ENCODE measurements at regions not wholly inside any gene's neighbourhood (a gene's known extent, or its start where the extent isn't known, plus 50 kb on each side); places are given as distances from the start of the nearest gene placed in this dataset.

- intact Hi-C loops (cut with micrococcal nuclease), result no loop called here
- DNase-seq (ENCODE audit: low read depth, low spot score), result no peak
- ChIA-PET CTCF (interaction anchor here (1.2 kb wide), 1 partner anchor 12 kb away, joined by 3 read pairs; no protein-coding TSS in a partner anchor), POLR2A (no interaction called here), RAD21 (ENCODE audit: low non-redundant PET in 1 of 2, low total read pairs in 2 of 2, uncharacterized antibody in 2 of 2, unreplicated experiment in 2 of 2) (no interaction called here)
- Histone ChIP-seq H3K9me2 (ENCODE audit: insufficient read depth) (no peaks in the 10 kb centered on the region), H3K27ac (ENCODE audit: low read depth, low read length) (no peak overlapping the region), H3K9me3 (ENCODE audit: control insufficient read depth in 1 of 2, insufficient read depth in 1 of 2, low read depth in 1 of 2, low read length in 2 of 2) (no peaks in the 10 kb centered on the region), H3K9ac (ENCODE audit: low read length) (no peak overlapping the region), H4K20me1 (ENCODE audit: insufficient read depth) (no peaks in the 10 kb centered on the region), H3K4me1 (ENCODE audit: control insufficient read depth in 1 of 2, insufficient read depth in 2 of 2, low read length in 2 of 2) (no peaks in the 10 kb centered on the region), H3K4me2 (ENCODE audit: low read length) (no peak overlapping the region), H3K36me3 (ENCODE audit: control insufficient read depth in 1 of 2, insufficient read depth in 2 of 2, low read length in 2 of 2) (no peaks in the 10 kb centered on the region), H3K79me2 (ENCODE audit: insufficient read depth, low read length) (no peaks in the 10 kb centered on the region), H3K27me3 (ENCODE audit: insufficient read depth, low read length) (peaks cover 6% of the 10 kb centered on the region; the same call in 1 of the 2 replicates), H3K4me3 (replicated peaks in 1 of 2; ENCODE audit: low read depth in 1 of 2, low read length in 2 of 2) (no peak overlapping the region), H2AFZ (ENCODE audit: low read depth, low read length, poor library complexity, severe bottlenecking) (no peak overlapping the region)
- BruUV-seq (replicated peaks), result no TSS peak
- no peak for TF ChIP-seq YY1 (IDR thresholded peaks at IDR 0.05; ENCODE audit: extremely low read depth, insufficient replicate concordance, low read depth, low read length)
- no peak for TF ChIP-seq POLR2A (IDR thresholded peaks at IDR 0.05; ENCODE audit: borderline replicate concordance, extremely low read depth, insufficient read depth, insufficient read length)
- no peak for TF ChIP-seq SRF (IDR thresholded peaks at IDR 0.05; ENCODE audit: low read depth)
- TF ChIP-seq FOSL1 (IDR thresholded peaks at IDR 0.05; ENCODE audit: low read depth), result no peak
- no peak for TF ChIP-seq CEBPB (IDR thresholded peaks at IDR 0.05; ENCODE audit: low read depth)
- TF ChIP-seq TCF7L2 (IDR thresholded peaks at IDR 0.05; ENCODE audit: borderline replicate concordance, extremely low read depth, insufficient read depth, insufficient read length), result no peak
- no peak for TF ChIP-seq EZH2phosphoT487 (IDR thresholded peaks at IDR 0.05; ENCODE audit: borderline replicate concordance)
- no peak for TF ChIP-seq JUND (IDR thresholded peaks at IDR 0.05)
- TF ChIP-seq ZBTB33 (IDR thresholded peaks at IDR 0.05; ENCODE audit: extremely low read depth, insufficient replicate concordance, low read length), result no peak
- TF ChIP-seq CBX3 (IDR thresholded peaks at IDR 0.05; ENCODE audit: low read depth), result no peak
- no peak for TF ChIP-seq ELF1 (IDR thresholded peaks at IDR 0.05; ENCODE audit: borderline replicate concordance, low read depth)
- ATAC-seq, result no peak
These were observed 133.1 kb upstream of the PRSS1 start for GRCh38 chr7:142616121-142616643.

All from HCT116 (cell line).